ENCODE measurements at regions not wholly inside any gene's neighbourhood (a gene's known extent, or its start where the extent isn't known, plus 50 kb on each side); places are given as distances from the start of the nearest gene placed in this dataset.

GRCh38 chr13:56247692-56248091 lies 893.0 kb upstream of the PRR20A start:
- no peak for TF ChIP-seq CTCF (IDR thresholded peaks at IDR 0.05)
- TF ChIP-seq CREB1 (CRISPR knock-in tag; IDR thresholded peaks at IDR 0.05): no peak
- no peak for TF ChIP-seq ZNF317 (CRISPR knock-in tag; IDR thresholded peaks at IDR 0.05; ENCODE audit: borderline replicate concordance, low read depth)
- no peak for TF ChIP-seq PRRX2 (CRISPR knock-in tag; IDR thresholded peaks at IDR 0.05)
- no peak for TF ChIP-seq CREM (CRISPR knock-in tag; IDR thresholded peaks at IDR 0.05)
- no peak for TF ChIP-seq USF2 (CRISPR knock-in tag; IDR thresholded peaks at IDR 0.05)
- no peak for TF ChIP-seq TCF7 (CRISPR knock-in tag; IDR thresholded peaks at IDR 0.05; ENCODE audit: low read depth)
- no peak for TF ChIP-seq NR2C2 (CRISPR knock-in tag; IDR thresholded peaks at IDR 0.05)
- no peak for TF ChIP-seq ZNF138 (CRISPR knock-in tag; conservative IDR thresholded peaks at IDR 0.05)
- no peak for TF ChIP-seq GTF2I (CRISPR knock-in tag; conservative IDR thresholded peaks at IDR 0.05)
- TF ChIP-seq SMAD3 (CRISPR knock-in tag; IDR thresholded peaks at IDR 0.05; ENCODE audit: borderline replicate concordance): no peak
- TF ChIP-seq ZNF671 (CRISPR knock-in tag; IDR thresholded peaks at IDR 0.05): no peak
- no peak for TF ChIP-seq ZNF121 (CRISPR knock-in tag; IDR thresholded peaks at IDR 0.05)
- no peak for TF ChIP-seq NR3C1 (CRISPR knock-in tag; conservative IDR thresholded peaks at IDR 0.05; ENCODE audit: low read depth)
